H1 (cell line): ENCODE measurements at regions not wholly inside any gene's neighbourhood (a gene's known extent, or its start where the extent isn't known, plus 50 kb on each side); places are given as distances from the start of the nearest gene placed in this dataset.

Source experiments
- CTCF ChIA-PET: fragments of 300-600 bp; sonication (Branson Sonifier 250); formaldehyde crosslinking; loops from one replicate; lab custom pipeline; 2021; ENCODE audit not compliant: partially characterized antibody; lab: Charles Lee
- POLR2A ChIA-PET: fragments of 300-600 bp; sonication (Branson Sonifier 250); formaldehyde crosslinking; loops from one replicate; lab custom pipeline; 2021; ENCODE audit warnings: inconsistent platforms; ENCODE audit not compliant: partially characterized antibody; lab: Charles Lee
- DNase-seq, 2 experiments: peaks; one replicate each; pipeline versions ENCODE4 v3.0.0 to v3.0.0-alpha.2; 2010 to 2022; ENCODE audit warnings: low spot score in 2 of 2, low read depth in 1 of 2, mixed read lengths in 1 of 2
- FAIRE-seq: peaks from 2 replicates; lab custom pipeline; 2011; peaks lifted over from hg19 to GRCh38; lab: Jason Lieb, UNC
- H2AFZ ChIP-seq: 2 replicates; pipeline ENCODE4 v1.8.1; 2012; ENCODE audit warnings: low read length, inconsistent platforms
- H2AK5ac ChIP-seq: 2 replicates; pipeline ENCODE4 v1.6.1; 2013; ENCODE audit warnings: low read depth, low read length
- H2BK120ac ChIP-seq: replicated peaks from 2 replicates; pipeline ENCODE3; 2013; ENCODE audit warnings: low read depth, low read length, inconsistent platforms
- H2BK12ac ChIP-seq: 2 replicates; pipeline ENCODE4 v1.6.1; 2013; ENCODE audit warnings: low read depth, low read length
- H2BK15ac ChIP-seq: 2 replicates; pipeline ENCODE4 v1.6.1; 2013; ENCODE audit warnings: low read length
- H2BK20ac ChIP-seq: 2 replicates; pipeline ENCODE4 v1.6.1; 2013; ENCODE audit warnings: low read length
- H2BK5ac ChIP-seq: 2 replicates; pipeline ENCODE4 v1.6.1; 2013; ENCODE audit warnings: low read depth, low read length
- H3K14ac ChIP-seq: 2 replicates; pipeline ENCODE4 v1.6.1; 2013; ENCODE audit warnings: inconsistent platforms; ENCODE audit not compliant: insufficient read length
- H3K18ac ChIP-seq: 2 replicates; pipeline ENCODE4 v1.6.1; 2013; ENCODE audit warnings: low read length; ENCODE audit errors: extremely low read depth
- H3K23ac ChIP-seq: 2 replicates; pipeline ENCODE4 v1.6.1; 2013; ENCODE audit warnings: inconsistent platforms; ENCODE audit not compliant: insufficient read length
- H3K23me2 ChIP-seq: 2 replicates; pipeline ENCODE4 v1.6.1; 2013; ENCODE audit warnings: low read depth, low read length
- H3K27ac ChIP-seq: 2 replicates; pipeline ENCODE4 v1.6.1; 2011; ENCODE audit warnings: low read depth, low read length, inconsistent platforms
- H3K27me3 ChIP-seq, 4 experiments: replicated peaks in 1 of 4; 1 replicate in 1 of 4; 2 replicates in 3 of 4; pipeline versions ENCODE4 v1.6.1 to v1.8.1; 2011 to 2013; ENCODE audit warnings: low read length in 3 of 4, mild to moderate bottlenecking in 3 of 4, inconsistent platforms in 2 of 4, mixed read lengths in 2 of 4, moderate library complexity in 1 of 4; ENCODE audit not compliant: control insufficient read depth in 3 of 4, insufficient read depth in 3 of 4; ENCODE audit errors: extremely low read depth in 1 of 4
- H3K36me3 ChIP-seq, 4 experiments: 2 replicates each; pipeline versions ENCODE4 v1.6.1 to v1.8.1; 2011 to 2013; ENCODE audit warnings: mild to moderate bottlenecking in 4 of 4, low read length in 3 of 4, moderate library complexity in 2 of 4, control low read depth in 1 of 4, inconsistent platforms in 1 of 4; ENCODE audit not compliant: insufficient read depth in 4 of 4, control insufficient read depth in 2 of 4
- H3K4ac ChIP-seq: replicated peaks from 2 replicates; pipeline ENCODE3; 2013; ENCODE audit warnings: low read length, low read depth, mixed read lengths, inconsistent platforms; ENCODE audit not compliant: insufficient read length
- H3K4me1 ChIP-seq, 4 experiments: replicated peaks in 1 of 4; 1 replicate in 1 of 4; 2 replicates in 3 of 4; pipeline versions ENCODE4 v1.6.1 to v1.8.1; 2011 to 2013; ENCODE audit warnings: low read length in 3 of 4, inconsistent platforms in 2 of 4, mixed read lengths in 1 of 4; ENCODE audit not compliant: insufficient read depth in 4 of 4, control insufficient read depth in 3 of 4
- H3K4me2 ChIP-seq, 2 experiments: 2 replicates each; pipeline versions ENCODE4 v1.6.1 to v1.8.1; 2011 to 2013; ENCODE audit warnings: low read depth in 2 of 2, low read length in 2 of 2, control low read depth in 1 of 2, inconsistent platforms in 1 of 2, mild to moderate bottlenecking in 1 of 2; ENCODE audit not compliant: insufficient read depth in 1 of 2
- H3K4me3 ChIP-seq, 4 experiments: fragments of 200-600, 300-600 bp in 1 of 4; sonication (generic), shearing (Covaris generic), sonication (Bioruptor Twin) in 1 of 4; 2 replicates each; pipeline versions ENCODE4 v1.5.1 to v1.8.1; 2011 to 2016; ENCODE audit warnings: low read length in 4 of 4, low read depth in 3 of 4, control low read depth in 2 of 4, inconsistent platforms in 2 of 4, mild to moderate bottlenecking in 2 of 4, mixed read lengths in 1 of 4, moderate library complexity in 1 of 4; ENCODE audit not compliant: insufficient read depth in 2 of 4; ENCODE audit errors: extremely low read depth in 1 of 4
- H3K56ac ChIP-seq: replicated peaks from 2 replicates; pipeline ENCODE3; 2013; ENCODE audit warnings: low read depth, mild to moderate bottlenecking, mixed read lengths, low read length, inconsistent platforms; ENCODE audit not compliant: insufficient read length
- H3K79me1 ChIP-seq: 2 replicates; pipeline ENCODE4 v1.6.1; 2013; ENCODE audit warnings: low read depth, low read length, control low read depth
- H3K79me2 ChIP-seq, 2 experiments: 2 replicates each; pipeline versions ENCODE4 v1.6.1 to v1.8.1; 2012 to 2013; ENCODE audit warnings: low read length in 2 of 2, mild to moderate bottlenecking in 2 of 2, inconsistent platforms in 1 of 2; ENCODE audit not compliant: insufficient read depth in 2 of 2, control insufficient read depth in 1 of 2
- H3K9ac ChIP-seq, 4 experiments: replicated peaks in 1 of 4; 1 replicate in 1 of 4; 2 replicates in 3 of 4; pipeline versions ENCODE4 v1.6.1 to v1.8.1; 2011 to 2013; ENCODE audit warnings: low read depth in 3 of 4, low read length in 3 of 4, control low read depth in 2 of 4, mild to moderate bottlenecking in 2 of 4, moderate library complexity in 2 of 4, inconsistent platforms in 1 of 4; ENCODE audit errors: extremely low read depth in 1 of 4
- H3K9me3 ChIP-seq, 2 experiments: 2 replicates each; pipeline versions ENCODE4 v1.6.1 to v1.8.1; 2012 to 2013; ENCODE audit warnings: mild to moderate bottlenecking in 2 of 2, moderate library complexity in 2 of 2, control low read depth in 1 of 2, inconsistent platforms in 1 of 2, low read depth in 1 of 2, low read length in 1 of 2, mixed read lengths in 1 of 2; ENCODE audit not compliant: insufficient read depth in 2 of 2
- H4K20me1 ChIP-seq, 2 experiments: replicated peaks in 1 of 2; 2 replicates each; pipeline versions ENCODE3 to v1.8.1; 2011 to 2013; ENCODE audit warnings: inconsistent platforms in 2 of 2, low read length in 2 of 2, mild to moderate bottlenecking in 1 of 2; ENCODE audit not compliant: insufficient read depth in 2 of 2, control insufficient read depth in 1 of 2
- H4K5ac ChIP-seq: 2 replicates; pipeline ENCODE4 v1.6.1; 2013; ENCODE audit warnings: low read length, low read depth, mixed read lengths, inconsistent platforms; ENCODE audit not compliant: insufficient read length
- H4K8ac ChIP-seq: 2 replicates; pipeline ENCODE4 v1.8.0; 2013; ENCODE audit warnings: mild to moderate bottlenecking, moderate library complexity, low read length, inconsistent platforms; ENCODE audit not compliant: insufficient read depth; ENCODE audit errors: extremely low read depth
- H4K91ac ChIP-seq: replicated peaks from 2 replicates; pipeline ENCODE3; 2013; ENCODE audit warnings: low read length, mixed read lengths, inconsistent platforms; ENCODE audit not compliant: insufficient read length
- BCL11A ChIP-seq, 2 experiments: IDR thresholded peaks; one replicate each; pipeline ENCODE4 v1.6.1; 2011; ENCODE audit warnings: low read depth in 2 of 2, low read length in 2 of 2, mild to moderate bottlenecking in 2 of 2
- CHD2 ChIP-seq: IDR thresholded peaks from 2 replicates; pipeline ENCODE4 v1.6.1; 2012; ENCODE audit warnings: low read length, improper control_type of control experiment
- FOSL1 ChIP-seq: IDR thresholded peaks from 2 replicates; pipeline ENCODE4 v1.6.1; 2011; ENCODE audit warnings: mild to moderate bottlenecking, low read depth, low read length, moderate library complexity; ENCODE audit not compliant: insufficient read depth
- JUND ChIP-seq: IDR thresholded peaks from 2 replicates; pipeline ENCODE4 v1.6.1; 2011; ENCODE audit warnings: mild to moderate bottlenecking, improper control_type of control experiment, low read length
- RAD21 ChIP-seq, 2 experiments: IDR thresholded peaks in 1 of 2; conservative IDR thresholded peaks in 1 of 2; 2 replicates each; pipeline ENCODE4 v1.6.1; 2011; ENCODE audit warnings: low read depth in 2 of 2, low read length in 2 of 2, improper control_type of control experiment in 1 of 2, inconsistent platforms in 1 of 2, mild to moderate bottlenecking in 1 of 2, moderate library complexity in 1 of 2
- SIRT6 ChIP-seq: IDR thresholded peaks from one replicate; pipeline ENCODE4 v1.7.1; 2012; ENCODE audit warnings: low read length, inconsistent platforms
- SP4 ChIP-seq: IDR thresholded peaks from 2 replicates; pipeline ENCODE4 v1.6.1; 2012; ENCODE audit warnings: low read length, inconsistent platforms
- SUZ12 ChIP-seq: fragments of 200-600 bp; sonication (generic); IDR thresholded peaks from 2 replicates; pipeline ENCODE4 v1.6.1; 2012; ENCODE audit warnings: mild to moderate bottlenecking, inconsistent platforms, low read length, moderate library complexity, mixed read lengths
- TAF7 ChIP-seq: optimal IDR thresholded peaks from 2 replicates; pipeline ENCODE3; 2011; ENCODE audit warnings: low read depth, mild to moderate bottlenecking, inconsistent platforms, low read length, moderate library complexity, borderline replicate concordance
- WGBS, 2 experiments: shearing (Covaris generic) in 1 of 2; methylation state at CpG; one replicate each; pipeline versions ENCODE4 v1.1.6 to v1.1.7; 2013 to 2015; ENCODE audit warnings: low lambda C conversion rate in 2 of 2, mixed read lengths in 2 of 2, inconsistent platforms in 1 of 2, low coverage in 1 of 2, missing lambda C conversion rate in 1 of 2; ENCODE audit not compliant: insufficient replicate concordance in 2 of 2, insufficient coverage in 1 of 2, insufficient read length in 1 of 2; ENCODE audit errors: extremely low coverage in 1 of 2, missing lambda C conversion rate in 1 of 2; 5-methylcytosine and 5-hydroxymethylcytosine counted together
- TF ChIP-seq, protein P1 (sequence below), 3 experiments: IDR thresholded peaks; 1 replicate in 2 of 3; 2 replicates in 1 of 3; pipeline versions ENCODE4 v1.5.1 to v1.6.1; 2011; ENCODE audit warnings: low read length in 3 of 3, mild to moderate bottlenecking in 3 of 3, inconsistent platforms in 2 of 3, low read depth in 1 of 3, moderate library complexity in 1 of 3; ENCODE audit not compliant: insufficient read depth in 1 of 3; ENCODE audit errors: control extremely low read depth in 1 of 3
- TF ChIP-seq, protein P2 (sequence below): IDR thresholded peaks from 2 replicates; pipeline ENCODE4 v1.6.1; 2011; ENCODE audit warnings: low read depth, mild to moderate bottlenecking, low read length; ENCODE audit not compliant: insufficient read depth

DNA sequence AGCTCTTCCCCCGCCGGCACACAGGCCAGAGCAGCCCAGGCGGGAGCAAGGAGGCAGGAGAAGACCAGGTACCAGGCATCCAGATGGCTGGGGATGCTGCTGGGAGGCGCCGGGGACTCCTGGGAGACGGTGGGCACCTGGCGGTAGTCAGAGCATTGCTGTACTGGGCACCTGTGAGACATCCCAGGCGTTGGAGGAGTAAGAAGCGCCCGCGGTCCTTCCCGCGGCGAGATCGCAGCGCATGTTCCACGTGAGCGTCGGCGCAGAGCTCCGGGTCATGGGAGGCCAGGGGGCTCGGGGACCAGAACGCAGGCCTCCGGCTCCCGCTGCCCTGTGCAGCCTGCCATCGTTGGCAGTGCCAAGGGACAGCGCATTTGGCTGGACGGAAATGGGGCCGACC, 293.7 kb upstream of the CDYL start:
- ChIA-PET CTCF (interaction anchor here (1.0 kb wide), 1 partner anchor 77 kb away, joined by 3 read pairs; no protein-coding TSS in a partner anchor), POLR2A (interaction anchor here (1.2 kb wide), 1 partner anchor 10 kb away, joined by 3 read pairs; no protein-coding TSS in a partner anchor)
- Histone ChIP-seq H2BK20ac (no peak overlapping the region), H3K27me3 (no peaks in the 10 kb centered on the region; a peak in 1 of 7 replicates), H4K91ac (peak overlapping the region; percentile 23), H3K14ac (no peak overlapping the region), H3K23ac (no peak overlapping the region), H3K56ac (no peak overlapping the region), H3K79me1 (no peaks in the 10 kb centered on the region), H2BK5ac (no peak overlapping the region), H3K9me3 (peaks cover 4 to 5% of the 10 kb centered on the region in 2 experiments; a peak in 1 of 4 replicates), H2BK120ac (no peak overlapping the region), H3K23me2 (no peaks in the 10 kb centered on the region), H4K8ac (no peak overlapping the region), H4K20me1 (no peaks in the 10 kb centered on the region), H2BK12ac (peak overlapping the region; percentile 60; the same call in 1 of the 2 replicates), H3K4me3 (no peak overlapping the region), H3K4me1 (peaks cover 8 to 31% (median 15%) of the 10 kb centered on the region in 4 experiments), H3K79me2 (no peaks in the 10 kb centered on the region), H3K9ac (no peak overlapping the region), H3K4ac (no peak overlapping the region), H3K18ac (no peak overlapping the region), H3K4me2 (no peak overlapping the region), H4K5ac (no peak overlapping the region), H2AFZ (no peak overlapping the region), H3K36me3 (no peaks in the 10 kb centered on the region), H2AK5ac (no peak overlapping the region), H3K27ac (no peak overlapping the region), H2BK15ac (no peak overlapping the region)
- no peak for DNase-seq
- WGBS, 2 experiments = 87% methylated on average over 10 of the region's 29 CpGs; no CpG with 5 or more reads in 1 of the 2 experiments
- FAIRE-seq = no peak
- TF ChIP-seq, protein P1, sequence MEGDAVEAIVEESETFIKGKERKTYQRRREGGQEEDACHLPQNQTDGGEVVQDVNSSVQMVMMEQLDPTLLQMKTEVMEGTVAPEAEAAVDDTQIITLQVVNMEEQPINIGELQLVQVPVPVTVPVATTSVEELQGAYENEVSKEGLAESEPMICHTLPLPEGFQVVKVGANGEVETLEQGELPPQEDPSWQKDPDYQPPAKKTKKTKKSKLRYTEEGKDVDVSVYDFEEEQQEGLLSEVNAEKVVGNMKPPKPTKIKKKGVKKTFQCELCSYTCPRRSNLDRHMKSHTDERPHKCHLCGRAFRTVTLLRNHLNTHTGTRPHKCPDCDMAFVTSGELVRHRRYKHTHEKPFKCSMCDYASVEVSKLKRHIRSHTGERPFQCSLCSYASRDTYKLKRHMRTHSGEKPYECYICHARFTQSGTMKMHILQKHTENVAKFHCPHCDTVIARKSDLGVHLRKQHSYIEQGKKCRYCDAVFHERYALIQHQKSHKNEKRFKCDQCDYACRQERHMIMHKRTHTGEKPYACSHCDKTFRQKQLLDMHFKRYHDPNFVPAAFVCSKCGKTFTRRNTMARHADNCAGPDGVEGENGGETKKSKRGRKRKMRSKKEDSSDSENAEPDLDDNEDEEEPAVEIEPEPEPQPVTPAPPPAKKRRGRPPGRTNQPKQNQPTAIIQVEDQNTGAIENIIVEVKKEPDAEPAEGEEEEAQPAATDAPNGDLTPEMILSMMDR (IDR thresholded peaks at IDR 0.05; ENCODE audit: control extremely low read depth in 1 of 3, insufficient read depth in 1 of 3, low read depth in 1 of 3, low read length in 3 of 3) = no peak
- TF ChIP-seq RAD21 (IDR thresholded peaks at IDR 0.05 in 1 of 2, conservative IDR thresholded peaks at IDR 0.05 in 1 of 2; ENCODE audit: low read depth in 2 of 2, low read length in 2 of 2) = no peak
- TF ChIP-seq SUZ12 = no peak
- TF ChIP-seq SP4 = no peak
- TF ChIP-seq, protein P2, sequence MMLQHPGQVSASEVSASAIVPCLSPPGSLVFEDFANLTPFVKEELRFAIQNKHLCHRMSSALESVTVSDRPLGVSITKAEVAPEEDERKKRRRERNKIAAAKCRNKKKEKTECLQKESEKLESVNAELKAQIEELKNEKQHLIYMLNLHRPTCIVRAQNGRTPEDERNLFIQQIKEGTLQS = no peak
- no peak for TF ChIP-seq SIRT6
- TF ChIP-seq JUND = no peak
- no peak for TF ChIP-seq TAF7
- no peak for TF ChIP-seq CHD2
- TF ChIP-seq FOSL1 = no peak
- no peak for TF ChIP-seq BCL11A (IDR thresholded peaks at IDR 0.05; ENCODE audit: low read depth in 2 of 2, low read length in 2 of 2)
